ENCODE measurements at regions not wholly inside any gene's neighbourhood (a gene's known extent, or its start where the extent isn't known, plus 50 kb on each side); places are given as distances from the start of the nearest gene placed in this dataset.

DNA sequence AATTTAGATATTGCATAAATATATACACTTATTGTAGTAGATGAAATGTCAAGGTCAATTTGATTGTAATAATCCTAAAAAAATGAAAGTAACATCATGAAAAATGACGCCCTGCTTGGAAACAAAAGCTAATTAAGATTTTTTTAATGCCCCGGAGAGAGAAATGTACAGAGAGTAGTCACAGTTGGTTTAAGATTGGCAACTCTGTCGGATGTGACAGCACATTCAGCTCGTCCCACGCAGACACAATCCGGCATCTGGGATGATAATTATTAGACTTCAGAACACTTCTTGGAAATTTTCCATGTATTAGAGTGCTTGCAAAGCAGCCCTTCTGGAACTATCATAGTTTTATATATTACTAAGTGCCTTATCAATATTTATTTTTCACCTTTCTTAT, 478.0 kb downstream of the PDHA2 start (continued):
- no peak for TF ChIP-seq ZNF687 (IDR thresholded peaks at IDR 0.05)

- CTCF ChIA-PET: no interaction called here
- 33% methylated on average over 1 of the region's 1 CpG for WGBS (ENCODE audit: insufficient coverage, insufficient replicate concordance, low lambda C conversion rate, missing lambda C conversion rate)
- FAIRE-seq: no peak
- TF ChIP-seq EGR1 (IDR thresholded peaks at IDR 0.05; ENCODE audit: borderline replicate concordance in 1 of 2, low read depth in 2 of 2, low read length in 2 of 2): no peak
- no peak for TF ChIP-seq TCF7 (IDR thresholded peaks at IDR 0.05; ENCODE audit: borderline replicate concordance)
- TF ChIP-seq SREBF2 (IDR thresholded peaks at IDR 0.05; ENCODE audit: low read length): no peak
- TF ChIP-seq EZH2 (IDR thresholded peaks at IDR 0.05; ENCODE audit: borderline replicate concordance, control insufficient read depth, low read depth, low read length): no peak
- no peak for TF ChIP-seq EP300 (IDR thresholded peaks at IDR 0.05; ENCODE audit: borderline replicate concordance in 1 of 2, control insufficient read depth in 1 of 2, low read depth in 2 of 2, low read length in 2 of 2)
- TF ChIP-seq, protein P1, sequence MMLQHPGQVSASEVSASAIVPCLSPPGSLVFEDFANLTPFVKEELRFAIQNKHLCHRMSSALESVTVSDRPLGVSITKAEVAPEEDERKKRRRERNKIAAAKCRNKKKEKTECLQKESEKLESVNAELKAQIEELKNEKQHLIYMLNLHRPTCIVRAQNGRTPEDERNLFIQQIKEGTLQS (IDR thresholded peaks at IDR 0.05; ENCODE audit: borderline replicate concordance, extremely low read depth, low read depth, low read length): no peak
- TF ChIP-seq, protein P2, sequence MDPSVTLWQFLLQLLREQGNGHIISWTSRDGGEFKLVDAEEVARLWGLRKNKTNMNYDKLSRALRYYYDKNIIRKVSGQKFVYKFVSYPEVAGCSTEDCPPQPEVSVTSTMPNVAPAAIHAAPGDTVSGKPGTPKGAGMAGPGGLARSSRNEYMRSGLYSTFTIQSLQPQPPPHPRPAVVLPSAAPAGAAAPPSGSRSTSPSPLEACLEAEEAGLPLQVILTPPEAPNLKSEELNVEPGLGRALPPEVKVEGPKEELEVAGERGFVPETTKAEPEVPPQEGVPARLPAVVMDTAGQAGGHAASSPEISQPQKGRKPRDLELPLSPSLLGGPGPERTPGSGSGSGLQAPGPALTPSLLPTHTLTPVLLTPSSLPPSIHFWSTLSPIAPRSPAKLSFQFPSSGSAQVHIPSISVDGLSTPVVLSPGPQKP (IDR thresholded peaks at IDR 0.05; ENCODE audit: low read depth, low read length): no peak
- TF ChIP-seq, protein P3, sequence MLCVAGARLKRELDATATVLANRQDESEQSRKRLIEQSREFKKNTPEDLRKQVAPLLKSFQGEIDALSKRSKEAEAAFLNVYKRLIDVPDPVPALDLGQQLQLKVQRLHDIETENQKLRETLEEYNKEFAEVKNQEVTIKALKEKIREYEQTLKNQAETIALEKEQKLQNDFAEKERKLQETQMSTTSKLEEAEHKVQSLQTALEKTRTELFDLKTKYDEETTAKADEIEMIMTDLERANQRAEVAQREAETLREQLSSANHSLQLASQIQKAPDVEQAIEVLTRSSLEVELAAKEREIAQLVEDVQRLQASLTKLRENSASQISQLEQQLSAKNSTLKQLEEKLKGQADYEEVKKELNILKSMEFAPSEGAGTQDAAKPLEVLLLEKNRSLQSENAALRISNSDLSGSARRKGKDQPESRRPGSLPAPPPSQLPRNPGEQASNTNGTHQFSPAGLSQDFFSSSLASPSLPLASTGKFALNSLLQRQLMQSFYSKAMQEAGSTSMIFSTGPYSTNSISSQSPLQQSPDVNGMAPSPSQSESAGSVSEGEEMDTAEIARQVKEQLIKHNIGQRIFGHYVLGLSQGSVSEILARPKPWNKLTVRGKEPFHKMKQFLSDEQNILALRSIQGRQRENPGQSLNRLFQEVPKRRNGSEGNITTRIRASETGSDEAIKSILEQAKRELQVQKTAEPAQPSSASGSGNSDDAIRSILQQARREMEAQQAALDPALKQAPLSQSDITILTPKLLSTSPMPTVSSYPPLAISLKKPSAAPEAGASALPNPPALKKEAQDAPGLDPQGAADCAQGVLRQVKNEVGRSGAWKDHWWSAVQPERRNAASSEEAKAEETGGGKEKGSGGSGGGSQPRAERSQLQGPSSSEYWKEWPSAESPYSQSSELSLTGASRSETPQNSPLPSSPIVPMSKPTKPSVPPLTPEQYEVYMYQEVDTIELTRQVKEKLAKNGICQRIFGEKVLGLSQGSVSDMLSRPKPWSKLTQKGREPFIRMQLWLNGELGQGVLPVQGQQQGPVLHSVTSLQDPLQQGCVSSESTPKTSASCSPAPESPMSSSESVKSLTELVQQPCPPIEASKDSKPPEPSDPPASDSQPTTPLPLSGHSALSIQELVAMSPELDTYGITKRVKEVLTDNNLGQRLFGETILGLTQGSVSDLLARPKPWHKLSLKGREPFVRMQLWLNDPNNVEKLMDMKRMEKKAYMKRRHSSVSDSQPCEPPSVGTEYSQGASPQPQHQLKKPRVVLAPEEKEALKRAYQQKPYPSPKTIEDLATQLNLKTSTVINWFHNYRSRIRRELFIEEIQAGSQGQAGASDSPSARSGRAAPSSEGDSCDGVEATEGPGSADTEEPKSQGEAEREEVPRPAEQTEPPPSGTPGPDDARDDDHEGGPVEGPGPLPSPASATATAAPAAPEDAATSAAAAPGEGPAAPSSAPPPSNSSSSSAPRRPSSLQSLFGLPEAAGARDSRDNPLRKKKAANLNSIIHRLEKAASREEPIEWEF (IDR thresholded peaks at IDR 0.05; ENCODE audit: insufficient replicate concordance, low read depth, low read length): no peak
- no peak for TF ChIP-seq SP1 (IDR thresholded peaks at IDR 0.05; ENCODE audit: low read depth, low read length)
- no peak for TF ChIP-seq RUNX3 (IDR thresholded peaks at IDR 0.05; ENCODE audit: low read length)
- TF ChIP-seq ZNF24 (IDR thresholded peaks at IDR 0.05): no peak
- TF ChIP-seq TAF1 (IDR thresholded peaks at IDR 0.05; ENCODE audit: borderline replicate concordance, low read depth, low read length): no peak
Measured at GRCh38 chr4:96326846-96327245, 487.0 kb downstream of the PDHA2 start.

More at GRCh38 chr4:96326846-96327245, 487.0 kb downstream of the PDHA2 start:
- Histone ChIP-seq H3K4me1 (ENCODE audit: control insufficient read depth, insufficient read depth, low read length) (no peaks in the 10 kb centered on the region), H3K4me2 (ENCODE audit: control insufficient read depth, insufficient read depth) (no peak overlapping the region), H3K36me3 (ENCODE audit: control insufficient read depth in 2 of 2, insufficient read depth in 2 of 2, low read length in 1 of 2) (no peaks in the 10 kb centered on the region), H3K4me3 (no peak overlapping the region), H4K20me1 (ENCODE audit: control insufficient read depth, insufficient read depth) (no peaks in the 10 kb centered on the region), H3K9ac (ENCODE audit: control insufficient read depth, insufficient read depth, low read length) (no peak overlapping the region), H3K27me3 (replicated peaks in 1 of 2; ENCODE audit: control insufficient read depth in 2 of 2, insufficient read depth in 2 of 2, low read length in 1 of 2) (no peaks in the 10 kb centered on the region), H3K79me2 (ENCODE audit: control insufficient read depth, insufficient read depth, low read length) (no peaks in the 10 kb centered on the region), H2AFZ (ENCODE audit: control insufficient read depth, low read depth, low read length) (no peak overlapping the region), H3K27ac (ENCODE audit: control insufficient read depth, insufficient read depth) (no peak overlapping the region), H3K9me3 (replicated peaks; ENCODE audit: control insufficient read depth, insufficient read depth, low read length) (no peaks in the 10 kb centered on the region)
- in situ Hi-C loops (cut with MboI): no loop called here
- intact Hi-C loops (cut with micrococcal nuclease; ENCODE audit: unreplicated experiment): no loop called here
- POLR2A ChIA-PET: no interaction called here
- SMC1A ChIA-PET (ENCODE audit: uncharacterized antibody, unreplicated experiment): no interaction called here
- BruUV-seq (replicated peaks): no TSS peak
- DNase-seq (ENCODE audit: low read depth, low spot score) (no peak), ATAC-seq (no peak)
- RAD21 ChIA-PET (ENCODE audit: unreplicated experiment): no interaction called here

Measured in GM12878 (cell line).